Neural crest cell (in vitro differentiated cells): ENCODE measurements at regions not wholly inside any gene's neighbourhood (a gene's known extent, or its start where the extent isn't known, plus 50 kb on each side); places are given as distances from the start of the nearest gene placed in this dataset.

Experiments
- DNase-seq: peaks from one replicate; pipeline ENCODE4 v3.0.0; 2021; ENCODE audit warnings: low read depth, mixed read lengths, low spot score
- H3K27ac Mint-ChIP-seq: one replicate; pipeline ENCODE4 v1.8.0; 2021; ENCODE audit warnings: mild to moderate bottlenecking, mixed read lengths; ENCODE audit not compliant: unreplicated experiment
- H3K27me3 Mint-ChIP-seq: 2 replicates; pipeline ENCODE4 v1.8.0; 2021; ENCODE audit warnings: low read depth, mild to moderate bottlenecking, mixed read lengths
- H3K36me3 Mint-ChIP-seq: 2 replicates; pipeline ENCODE4 v1.8.0; 2021; ENCODE audit warnings: low read depth, mild to moderate bottlenecking, mixed read lengths
- H3K4me1 Mint-ChIP-seq: 2 replicates; pipeline ENCODE4 v1.8.0; 2021; ENCODE audit warnings: mixed read lengths
- H3K4me3 Mint-ChIP-seq: one replicate; pipeline ENCODE4 v1.8.0; 2021; ENCODE audit warnings: mild to moderate bottlenecking, mixed read lengths
- H3K9me3 Mint-ChIP-seq: 2 replicates; pipeline ENCODE4 v1.8.0; 2021; ENCODE audit warnings: mixed read lengths
- TF ChIP-seq, protein P1 (sequence below): fragments of 200-600 bp; sonication (generic); conservative IDR thresholded peaks from 2 replicates; pipeline ENCODE4 v1.5.0; 2021; ENCODE audit warnings: antibody characterized with exemption, mild to moderate bottlenecking

DNA sequence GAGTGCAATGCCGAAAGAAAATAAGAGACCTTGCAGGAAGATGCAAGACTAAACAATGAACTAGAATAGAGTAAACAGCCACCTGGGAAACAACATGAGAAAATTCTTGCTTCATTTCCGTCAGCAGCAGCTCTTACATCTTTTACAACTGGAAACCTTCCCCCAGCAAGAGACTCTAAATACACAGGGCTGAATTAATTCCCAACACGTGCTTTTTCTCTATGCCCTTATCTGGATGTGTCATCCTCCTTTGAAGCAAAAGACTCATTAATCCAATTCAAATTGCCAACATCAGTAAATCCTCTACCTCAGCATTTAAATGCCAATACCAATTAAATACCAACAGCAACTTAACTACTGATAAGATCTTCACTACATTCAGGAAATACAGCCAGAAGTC is 99.0 kb upstream of the PDE1C start:
- no peak for DNase-seq
- Mint-ChIP-seq H3K4me1 (peaks cover 2% of the 10 kb centered on the region), H3K9me3 (peaks cover 2% of the 10 kb centered on the region), H3K27ac (no peak overlapping the region), H3K27me3 (peaks cover 2% of the 10 kb centered on the region), H3K36me3 (no peaks in the 10 kb centered on the region), H3K4me3 (no peak overlapping the region)
- TF ChIP-seq, protein P1, sequence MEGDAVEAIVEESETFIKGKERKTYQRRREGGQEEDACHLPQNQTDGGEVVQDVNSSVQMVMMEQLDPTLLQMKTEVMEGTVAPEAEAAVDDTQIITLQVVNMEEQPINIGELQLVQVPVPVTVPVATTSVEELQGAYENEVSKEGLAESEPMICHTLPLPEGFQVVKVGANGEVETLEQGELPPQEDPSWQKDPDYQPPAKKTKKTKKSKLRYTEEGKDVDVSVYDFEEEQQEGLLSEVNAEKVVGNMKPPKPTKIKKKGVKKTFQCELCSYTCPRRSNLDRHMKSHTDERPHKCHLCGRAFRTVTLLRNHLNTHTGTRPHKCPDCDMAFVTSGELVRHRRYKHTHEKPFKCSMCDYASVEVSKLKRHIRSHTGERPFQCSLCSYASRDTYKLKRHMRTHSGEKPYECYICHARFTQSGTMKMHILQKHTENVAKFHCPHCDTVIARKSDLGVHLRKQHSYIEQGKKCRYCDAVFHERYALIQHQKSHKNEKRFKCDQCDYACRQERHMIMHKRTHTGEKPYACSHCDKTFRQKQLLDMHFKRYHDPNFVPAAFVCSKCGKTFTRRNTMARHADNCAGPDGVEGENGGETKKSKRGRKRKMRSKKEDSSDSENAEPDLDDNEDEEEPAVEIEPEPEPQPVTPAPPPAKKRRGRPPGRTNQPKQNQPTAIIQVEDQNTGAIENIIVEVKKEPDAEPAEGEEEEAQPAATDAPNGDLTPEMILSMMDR, result no peak

- H3K9me3 Mint-ChIP-seq, result peaks cover 2% of the 10 kb centered on the region
- H3K36me3 Mint-ChIP-seq, result no peaks in the 10 kb centered on the region
- H3K4me3 Mint-ChIP-seq, result no peak overlapping the region
- TF ChIP-seq, protein P1, result no peak
- DNase-seq, result no peak
- H3K4me1 Mint-ChIP-seq, result no peaks in the 10 kb centered on the region
- H3K27me3 Mint-ChIP-seq, result peaks cover 2% of the 10 kb centered on the region
- H3K27ac Mint-ChIP-seq, result no peak overlapping the region
These were observed 97.6 kb upstream of the PDE1C start for GRCh38 chr7:32167815-32168214.

DNA sequence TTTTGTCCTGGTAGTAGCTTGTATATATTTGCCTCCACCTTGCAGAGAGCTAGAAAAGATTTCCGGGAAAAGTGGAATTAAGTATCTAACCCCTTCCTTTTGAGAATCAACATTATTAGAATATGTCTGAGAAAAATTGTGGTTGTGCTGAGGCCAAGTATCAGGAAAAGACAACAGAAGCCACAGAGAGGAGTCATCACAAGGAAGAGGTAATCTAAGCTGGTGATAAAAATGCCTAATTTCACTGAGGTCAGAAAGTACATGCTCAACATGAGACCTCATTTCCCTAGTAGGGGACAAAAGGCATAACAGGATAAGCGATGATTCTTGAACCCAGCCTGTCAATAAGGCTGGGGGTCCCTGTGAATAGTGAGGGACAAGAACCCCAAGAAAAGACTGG is 97.0 kb upstream of the PDE1C start:
- Mint-ChIP-seq H3K4me3 (no peak overlapping the region), H3K36me3 (no peaks in the 10 kb centered on the region), H3K9me3 (peaks cover 2% of the 10 kb centered on the region), H3K27ac (no peak overlapping the region), H3K27me3 (peaks cover 2% of the 10 kb centered on the region), H3K4me1 (no peaks in the 10 kb centered on the region)
- no peak for DNase-seq
- TF ChIP-seq, protein P1, result no peak

DNA sequence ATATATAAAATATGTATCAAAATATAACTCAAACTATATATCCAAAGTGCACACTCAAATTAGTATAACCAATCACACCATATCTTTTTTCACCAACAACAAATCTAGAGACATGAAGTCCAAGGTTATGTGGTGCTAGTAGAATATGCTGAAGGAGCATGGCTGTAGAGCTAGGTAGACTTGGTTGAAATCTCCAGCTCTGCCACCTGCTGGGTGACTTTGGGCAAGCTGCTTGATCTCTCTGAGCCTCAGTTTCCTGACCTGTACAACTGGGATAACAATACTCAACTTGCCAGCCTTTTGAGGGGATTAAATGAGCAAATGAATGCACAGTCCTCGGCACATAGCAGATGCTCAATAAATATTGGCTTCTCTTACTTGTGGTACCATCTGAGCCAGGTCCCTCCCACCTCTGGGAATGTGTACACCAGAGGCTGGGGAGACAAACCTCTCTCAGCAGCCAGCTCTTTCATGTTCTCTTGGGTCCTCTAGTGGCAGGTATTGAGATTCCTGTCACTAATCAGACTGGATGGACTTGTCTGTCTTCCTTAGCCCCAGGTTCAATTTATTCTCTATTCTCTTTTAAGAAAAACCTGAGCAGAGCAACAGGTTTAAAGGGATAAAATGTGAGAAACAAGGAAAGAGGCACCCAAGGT is 94.3 kb upstream of the PDE1C start:
- DNase-seq, result no peak
- TF ChIP-seq, protein P1, result peak; percentile 70
- H3K27me3 Mint-ChIP-seq, result peaks cover 2% of the 10 kb centered on the region
- H3K4me1 Mint-ChIP-seq, result no peaks in the 10 kb centered on the region
- no peak overlapping the region for H3K4me3 Mint-ChIP-seq
- H3K9me3 Mint-ChIP-seq, result no peaks in the 10 kb centered on the region
- H3K36me3 Mint-ChIP-seq, result no peaks in the 10 kb centered on the region
- no peak overlapping the region for H3K27ac Mint-ChIP-seq

- DNase-seq, result no peak
- H3K27me3 Mint-ChIP-seq, result no peaks in the 10 kb centered on the region
- H3K9me3 Mint-ChIP-seq, result no peaks in the 10 kb centered on the region
- H3K27ac Mint-ChIP-seq, result no peak overlapping the region
- H3K4me1 Mint-ChIP-seq, result no peaks in the 10 kb centered on the region
- TF ChIP-seq, protein P1, result no peak
- H3K4me3 Mint-ChIP-seq, result no peak overlapping the region
- H3K36me3 Mint-ChIP-seq, result no peaks in the 10 kb centered on the region
These were observed 93.7 kb upstream of the PDE1C start for GRCh38 chr7:32163896-32164295.
